Right atrium auricular region (tissue), 2 donors: ENCODE measurements at regions not wholly inside any gene's neighbourhood (a gene's known extent, or its start where the extent isn't known, plus 50 kb on each side); places are given as distances from the start of the nearest gene placed in this dataset.

Experiments used
- DNase-seq: peaks from one replicate; pipeline ENCODE4 v3.0.0-alpha.2; 2019; ENCODE audit warnings: low spot score
- H3K27ac ChIP-seq, 2 donors: fragments of 200-600 bp; sonication (generic); 1 replicate in 1 of 2; 2 replicates in 1 of 2; pipeline ENCODE4 v1.5.1; 2016 to 2019
- H3K27me3 ChIP-seq, 2 donors: fragments of 200-600 bp; sonication (generic); one replicate each; pipeline versions ENCODE4 v1.5.1 to v1.6.0; 2017 to 2019
- H3K36me3 ChIP-seq: fragments of 200-600 bp; sonication (generic); one replicate; pipeline ENCODE4 v1.5.1; 2016
- H3K4me1 ChIP-seq, 2 donors: fragments of 200-600 bp; sonication (generic); one replicate each; pipeline versions ENCODE4 v1.5.1 to v1.6.0; 2017 to 2019
- H3K4me3 ChIP-seq, 2 donors: fragments of 200-600 bp; sonication (generic); 1 replicate in 1 of 2; 2 replicates in 1 of 2; pipeline ENCODE4 v1.5.1; 2017 to 2019; ENCODE audit warnings: mild to moderate bottlenecking in 1 of 2, moderate library complexity in 1 of 2
- H3K9me3 ChIP-seq, 2 donors: fragments of 200-600 bp; sonication (generic); one replicate each; pipeline ENCODE4 v1.5.1; 2019
- TF ChIP-seq, protein P1 (sequence below), 2 donors: fragments of 200-600 bp; sonication (generic); IDR thresholded peaks; one replicate each; pipeline ENCODE4 v1.5.1; 2019; ENCODE audit warnings: antibody characterized with exemption in 2 of 2

DNA sequence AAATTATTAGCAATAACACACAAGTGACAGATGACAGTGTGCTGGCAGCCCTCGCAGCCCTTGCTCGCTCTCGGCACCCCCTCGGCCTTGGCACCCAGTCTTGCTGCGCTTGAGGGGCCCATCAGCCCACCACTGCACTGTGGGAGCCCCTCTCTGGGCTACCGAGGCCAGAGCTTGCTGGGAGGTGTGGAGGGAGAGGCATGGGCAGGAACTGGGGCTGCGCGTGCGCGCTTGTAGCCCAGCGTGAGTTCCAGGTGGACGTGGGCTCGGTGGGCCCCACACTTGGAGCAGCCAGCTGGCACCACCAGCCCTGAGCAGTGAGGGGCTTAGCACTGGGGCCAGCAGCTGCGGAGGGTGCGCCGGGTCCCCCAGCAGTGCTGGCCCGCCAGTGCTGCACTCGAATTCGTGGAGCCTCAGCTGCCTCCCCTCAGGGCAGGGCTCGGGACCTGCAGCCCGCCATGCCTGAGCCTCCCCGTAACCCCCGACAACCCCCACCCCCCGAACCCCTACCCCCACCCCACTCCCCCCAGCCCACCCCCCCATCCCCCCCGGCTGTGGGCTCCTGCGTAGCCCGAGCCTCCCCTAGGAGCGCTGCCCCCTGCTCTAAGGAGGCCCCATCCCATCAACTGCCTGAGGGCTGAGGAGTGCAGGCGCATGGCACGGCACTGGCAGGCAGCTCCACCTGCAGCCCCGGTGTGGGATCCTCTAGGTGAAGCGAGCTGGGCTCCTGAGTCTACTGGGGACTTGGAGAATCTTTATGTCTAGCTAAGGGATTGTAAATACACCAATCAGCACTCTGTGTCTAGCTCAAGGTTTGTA lies 240.9 kb downstream of the TRIM36 start:
- no peaks in the 10 kb centered on the region for H3K36me3 ChIP-seq
- TF ChIP-seq, protein P1, sequence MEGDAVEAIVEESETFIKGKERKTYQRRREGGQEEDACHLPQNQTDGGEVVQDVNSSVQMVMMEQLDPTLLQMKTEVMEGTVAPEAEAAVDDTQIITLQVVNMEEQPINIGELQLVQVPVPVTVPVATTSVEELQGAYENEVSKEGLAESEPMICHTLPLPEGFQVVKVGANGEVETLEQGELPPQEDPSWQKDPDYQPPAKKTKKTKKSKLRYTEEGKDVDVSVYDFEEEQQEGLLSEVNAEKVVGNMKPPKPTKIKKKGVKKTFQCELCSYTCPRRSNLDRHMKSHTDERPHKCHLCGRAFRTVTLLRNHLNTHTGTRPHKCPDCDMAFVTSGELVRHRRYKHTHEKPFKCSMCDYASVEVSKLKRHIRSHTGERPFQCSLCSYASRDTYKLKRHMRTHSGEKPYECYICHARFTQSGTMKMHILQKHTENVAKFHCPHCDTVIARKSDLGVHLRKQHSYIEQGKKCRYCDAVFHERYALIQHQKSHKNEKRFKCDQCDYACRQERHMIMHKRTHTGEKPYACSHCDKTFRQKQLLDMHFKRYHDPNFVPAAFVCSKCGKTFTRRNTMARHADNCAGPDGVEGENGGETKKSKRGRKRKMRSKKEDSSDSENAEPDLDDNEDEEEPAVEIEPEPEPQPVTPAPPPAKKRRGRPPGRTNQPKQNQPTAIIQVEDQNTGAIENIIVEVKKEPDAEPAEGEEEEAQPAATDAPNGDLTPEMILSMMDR (IDR thresholded peaks at IDR 0.05) = no peak
- no peaks in the 10 kb centered on the region for H3K9me3 ChIP-seq
- H3K4me1 ChIP-seq = no peaks in the 10 kb centered on the region
- no peak overlapping the region for H3K27ac ChIP-seq
- H3K4me3 ChIP-seq = no peak overlapping the region
- no peaks in the 10 kb centered on the region for H3K27me3 ChIP-seq
- no peak for DNase-seq

DNA sequence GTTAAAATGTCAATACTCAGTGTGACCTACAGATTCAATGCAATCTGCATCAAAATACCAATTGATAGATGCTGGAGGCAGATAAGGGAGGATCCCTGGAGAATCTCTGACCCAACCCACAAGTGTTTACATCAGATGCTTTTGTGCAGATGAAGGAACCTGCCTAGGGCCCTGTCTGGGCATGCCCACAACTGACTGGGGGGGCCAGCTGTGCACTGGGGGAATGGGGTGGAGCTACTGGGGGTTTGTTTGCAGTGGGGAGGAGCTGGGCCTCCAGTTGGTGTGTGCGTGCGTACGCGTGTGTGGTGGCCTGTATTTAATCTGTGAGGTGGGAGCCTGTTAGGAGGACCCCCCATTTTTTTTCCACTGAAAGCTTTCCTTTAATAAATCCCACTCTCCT lies 244.9 kb downstream of the TRIM36 start:
- Histone ChIP-seq H3K36me3 (no peaks in the 10 kb centered on the region), H3K4me1 (no peaks in the 10 kb centered on the region), H3K4me3 (no peak overlapping the region), H3K27ac (no peak overlapping the region), H3K9me3 (peaks cover 0 to 4% of the 10 kb centered on the region in 2 donors), H3K27me3 (no peaks in the 10 kb centered on the region)
- DNase-seq = no peak
- TF ChIP-seq, protein P1 (IDR thresholded peaks at IDR 0.05) = no peak

DNA sequence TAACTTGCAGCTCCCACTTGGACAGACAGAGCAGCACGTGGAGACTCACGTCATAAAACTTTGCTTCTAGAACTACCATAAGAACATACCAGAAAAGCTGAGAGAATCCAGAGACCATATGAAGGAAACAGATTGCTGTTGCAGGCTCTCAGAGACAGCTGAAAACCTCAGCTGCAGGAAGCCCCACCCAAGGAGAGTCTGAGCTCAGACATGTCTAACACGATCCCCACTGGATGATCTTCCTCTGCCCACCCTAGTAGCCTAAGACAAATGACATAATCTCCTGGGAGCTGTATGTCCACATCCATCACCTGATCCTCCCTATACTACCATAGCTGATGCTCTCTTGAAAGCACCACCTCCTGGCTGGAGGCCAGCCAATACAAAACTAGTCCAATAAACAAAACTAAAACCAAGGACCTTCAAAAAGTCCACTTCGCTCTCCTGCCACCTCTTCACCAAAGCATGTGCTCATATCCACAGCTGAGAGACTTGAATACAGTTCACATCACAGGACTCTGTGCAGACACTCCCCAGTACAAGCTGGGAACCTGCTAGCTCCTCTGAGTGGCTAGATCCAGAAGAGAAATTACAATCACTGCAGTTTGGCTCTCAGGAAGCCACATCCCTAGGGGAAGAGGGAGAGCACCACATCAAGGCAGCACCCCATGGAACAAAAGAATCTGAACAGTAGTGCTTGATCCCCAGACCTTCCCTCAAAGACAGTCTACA lies 257.4 kb downstream of the TRIM36 start:
- Histone ChIP-seq H3K4me1 (no peaks in the 10 kb centered on the region), H3K4me3 (no peak overlapping the region), H3K27me3 (no peaks in the 10 kb centered on the region), H3K9me3 (peaks cover 0 to 6% of the 10 kb centered on the region in 2 donors), H3K27ac (no peak overlapping the region), H3K36me3 (no peaks in the 10 kb centered on the region)
- DNase-seq = no peak
- TF ChIP-seq, protein P1 (IDR thresholded peaks at IDR 0.05) = no peak

DNA sequence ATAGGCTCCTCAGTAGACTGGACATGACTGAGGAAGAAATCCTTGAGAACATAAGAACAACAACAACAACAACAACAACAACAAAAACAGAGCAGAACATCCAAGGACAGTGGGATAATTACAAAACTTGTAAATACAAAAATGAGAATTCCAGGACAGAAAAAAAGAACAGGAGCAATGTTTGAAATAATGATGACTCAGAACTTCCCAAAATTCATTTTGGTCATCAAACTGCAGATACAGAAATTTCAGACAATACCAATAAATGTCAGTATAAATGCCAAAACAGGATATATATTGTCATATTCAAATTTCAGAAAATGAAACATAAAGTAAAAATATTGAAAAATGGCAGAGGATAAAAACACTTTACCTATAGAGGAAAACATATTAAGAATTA lies 259.0 kb downstream of the TRIM36 start:
- no peaks in the 10 kb centered on the region for H3K4me1 ChIP-seq
- TF ChIP-seq, protein P1 (IDR thresholded peaks at IDR 0.05) = no peak
- no peak overlapping the region for H3K4me3 ChIP-seq
- no peaks in the 10 kb centered on the region for H3K27me3 ChIP-seq
- H3K36me3 ChIP-seq = no peaks in the 10 kb centered on the region
- peaks cover 0 to 6% of the 10 kb centered on the region in 2 donors for H3K9me3 ChIP-seq
- DNase-seq = no peak
- no peak overlapping the region for H3K27ac ChIP-seq

DNA sequence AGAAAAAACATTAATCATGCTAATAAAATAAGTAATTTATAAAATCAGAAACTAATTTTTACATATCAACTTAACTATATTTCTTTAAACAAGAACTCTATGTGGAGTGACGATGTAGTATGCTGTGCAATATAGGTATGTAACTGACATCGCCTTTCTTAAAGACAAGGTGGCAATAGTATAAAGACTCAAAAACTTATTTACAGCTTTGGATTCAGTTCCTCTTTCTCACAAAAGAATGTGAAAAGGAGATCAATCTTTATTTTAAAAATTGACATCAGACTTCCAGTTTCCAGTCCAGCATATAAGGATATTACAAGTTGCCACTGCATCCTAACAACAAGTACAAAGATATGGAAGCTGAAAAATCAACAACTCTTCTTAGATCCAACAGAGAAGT lies 260.3 kb downstream of the TRIM36 start:
- H3K4me1 ChIP-seq = no peaks in the 10 kb centered on the region
- H3K9me3 ChIP-seq = peaks cover 0 to 6% of the 10 kb centered on the region in 2 donors
- H3K36me3 ChIP-seq = no peaks in the 10 kb centered on the region
- no peak overlapping the region for H3K4me3 ChIP-seq
- TF ChIP-seq, protein P1 (IDR thresholded peaks at IDR 0.05) = no peak
- H3K27ac ChIP-seq = no peak overlapping the region
- DNase-seq = no peak
- no peaks in the 10 kb centered on the region for H3K27me3 ChIP-seq
